Gastroesophageal sphincter (tissue), 4 donors: ENCODE measurements at regions not wholly inside any gene's neighbourhood (a gene's known extent, or its start where the extent isn't known, plus 50 kb on each side); places are given as distances from the start of the nearest gene placed in this dataset.

ENCODE experiments used
- ATAC-seq: fragments of 150-250 bp; one replicate; pipeline ENCODE4 v1.9.1; 2016; ENCODE audit warnings: mild to moderate bottlenecking, moderate library complexity
- H3K27ac ChIP-seq, 4 donors: fragments of 200-600 bp; sonication (generic) in 3 of 4; 1 replicate in 3 of 4; 2 replicates in 1 of 4; pipeline ENCODE4 v1.5.1; 2016 to 2019
- H3K27me3 ChIP-seq: fragments of 200-600 bp; sonication (generic); one replicate; pipeline ENCODE4 v1.5.1; 2019
- H3K36me3 ChIP-seq, 2 donors: fragments of 200-600 bp; sonication (generic); one replicate each; pipeline ENCODE4 v1.5.1; 2019; ENCODE audit warnings: control low read depth in 1 of 2
- H3K4me1 ChIP-seq, 3 donors: fragments of 200-600 bp; sonication (generic); 1 replicate in 2 of 3; 2 replicates in 1 of 3; pipeline ENCODE4 v1.5.1; 2016 to 2019; ENCODE audit warnings: control low read depth in 2 of 3
- H3K4me3 ChIP-seq, 2 donors: fragments of 200-600 bp; sonication (generic); one replicate each; pipeline ENCODE4 v1.5.1; 2019; ENCODE audit warnings: mild to moderate bottlenecking in 1 of 2, moderate library complexity in 1 of 2
- H3K9me3 ChIP-seq, 3 donors: fragments of 200-600 bp; sonication (generic); one replicate each; pipeline ENCODE4 v1.5.1; 2017 to 2019; ENCODE audit warnings: control low read depth in 2 of 3
- EP300 ChIP-seq: sonication (generic); formaldehyde crosslinking; IDR thresholded peaks from one replicate; pipeline ENCODE4 v1.6.1; 2017; ENCODE audit warnings: antibody characterized with exemption, mild to moderate bottlenecking
- POLR2A ChIP-seq, 2 donors: fragments of 450-650 bp; IDR thresholded peaks; one replicate each; pipeline ENCODE4 v1.6.1; 2017; ENCODE audit warnings: antibody characterized with exemption in 2 of 2, mild to moderate bottlenecking in 2 of 2, moderate library complexity in 1 of 2
- POLR2AphosphoS5 ChIP-seq: sonication (generic); formaldehyde crosslinking; IDR thresholded peaks from one replicate; pipeline ENCODE4 v1.6.1; 2017; ENCODE audit warnings: antibody characterized with exemption
- WGBS, 2 donors: methylation state at CpG; one replicate each; pipeline ENCODE4 v1.1.5; 2018; ENCODE audit warnings: low coverage in 1 of 2; 5-methylcytosine and 5-hydroxymethylcytosine counted together
- TF ChIP-seq, protein P1 (sequence below), 4 experiments: fragments of 200-600 bp in 2 of 4; fragments of 450-650 bp in 2 of 4; sonication (generic) in 1 of 4; IDR thresholded peaks; one replicate each; pipeline ENCODE4 v1.5.1; 2017 to 2019; ENCODE audit warnings: antibody characterized with exemption in 4 of 4, mild to moderate bottlenecking in 2 of 4, moderate library complexity in 2 of 4

DNA sequence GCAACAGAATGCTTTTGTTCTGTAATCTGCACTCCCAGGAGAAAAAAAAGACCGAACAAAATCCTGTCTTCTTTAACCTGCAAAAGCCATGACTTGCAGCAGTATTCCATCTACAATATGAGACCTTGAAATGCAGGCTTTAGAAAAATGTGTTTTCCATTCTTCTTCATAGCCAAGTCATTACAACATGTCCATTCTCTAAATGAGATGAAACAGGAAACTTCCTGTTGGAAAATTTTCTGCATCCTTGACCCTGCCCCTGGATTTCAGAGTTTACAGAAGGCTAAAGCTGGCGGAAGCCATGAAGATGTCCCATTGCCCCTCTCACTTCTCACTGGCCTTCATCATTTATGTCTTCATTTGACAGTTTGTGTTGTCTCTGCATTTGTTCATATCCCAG is 546.4 kb downstream of the TNS3 start:
- no peak for TF ChIP-seq POLR2AphosphoS5
- TF ChIP-seq POLR2A (IDR thresholded peaks at IDR 0.05) = no peak
- TF ChIP-seq, protein P1, sequence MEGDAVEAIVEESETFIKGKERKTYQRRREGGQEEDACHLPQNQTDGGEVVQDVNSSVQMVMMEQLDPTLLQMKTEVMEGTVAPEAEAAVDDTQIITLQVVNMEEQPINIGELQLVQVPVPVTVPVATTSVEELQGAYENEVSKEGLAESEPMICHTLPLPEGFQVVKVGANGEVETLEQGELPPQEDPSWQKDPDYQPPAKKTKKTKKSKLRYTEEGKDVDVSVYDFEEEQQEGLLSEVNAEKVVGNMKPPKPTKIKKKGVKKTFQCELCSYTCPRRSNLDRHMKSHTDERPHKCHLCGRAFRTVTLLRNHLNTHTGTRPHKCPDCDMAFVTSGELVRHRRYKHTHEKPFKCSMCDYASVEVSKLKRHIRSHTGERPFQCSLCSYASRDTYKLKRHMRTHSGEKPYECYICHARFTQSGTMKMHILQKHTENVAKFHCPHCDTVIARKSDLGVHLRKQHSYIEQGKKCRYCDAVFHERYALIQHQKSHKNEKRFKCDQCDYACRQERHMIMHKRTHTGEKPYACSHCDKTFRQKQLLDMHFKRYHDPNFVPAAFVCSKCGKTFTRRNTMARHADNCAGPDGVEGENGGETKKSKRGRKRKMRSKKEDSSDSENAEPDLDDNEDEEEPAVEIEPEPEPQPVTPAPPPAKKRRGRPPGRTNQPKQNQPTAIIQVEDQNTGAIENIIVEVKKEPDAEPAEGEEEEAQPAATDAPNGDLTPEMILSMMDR (IDR thresholded peaks at IDR 0.05) = no peak
- TF ChIP-seq EP300 = no peak
- Histone ChIP-seq H3K4me1 (peaks cover 0 to 25% (median 15%) of the 10 kb centered on the region in 3 donors), H3K4me3 (no peak overlapping the region), H3K36me3 (no peaks in the 10 kb centered on the region), H3K27ac (no peak overlapping the region), H3K9me3 (no peaks in the 10 kb centered on the region), H3K27me3 (no peaks in the 10 kb centered on the region)
- no peak for ATAC-seq
- WGBS, 2 donors = 56 to 57% methylated on average over 2 of the region's 2 CpGs

DNA sequence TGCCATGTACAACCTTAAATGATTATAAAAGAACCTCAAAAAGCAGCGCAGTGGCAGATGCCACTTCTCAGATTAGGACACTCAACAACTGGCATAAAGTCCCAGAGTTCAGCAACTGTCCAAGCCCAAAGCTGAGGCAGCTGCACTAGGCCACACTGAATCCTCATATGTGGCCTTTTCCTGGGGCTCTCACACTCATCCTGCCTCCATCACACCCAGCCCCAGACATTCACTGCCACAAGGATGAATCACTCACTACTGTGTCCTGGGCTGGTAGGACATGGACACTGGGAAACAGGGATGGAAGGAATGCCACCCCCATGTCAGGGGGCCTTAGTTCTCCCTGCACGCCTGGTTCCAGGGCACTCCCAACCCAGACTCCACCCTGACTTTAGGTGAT is 547.7 kb downstream of the TNS3 start:
- 90 to 100% methylated on average over 1 of the region's 2 CpGs for WGBS, 2 donors
- Histone ChIP-seq H3K9me3 (no peaks in the 10 kb centered on the region), H3K27ac (no peak overlapping the region), H3K36me3 (no peaks in the 10 kb centered on the region), H3K4me3 (no peak overlapping the region), H3K4me1 (peaks cover 0 to 11% (median 3%) of the 10 kb centered on the region in 3 donors), H3K27me3 (no peaks in the 10 kb centered on the region)
- TF ChIP-seq POLR2AphosphoS5 (no peak), EP300 (no peak)
- ATAC-seq = no peak

DNA sequence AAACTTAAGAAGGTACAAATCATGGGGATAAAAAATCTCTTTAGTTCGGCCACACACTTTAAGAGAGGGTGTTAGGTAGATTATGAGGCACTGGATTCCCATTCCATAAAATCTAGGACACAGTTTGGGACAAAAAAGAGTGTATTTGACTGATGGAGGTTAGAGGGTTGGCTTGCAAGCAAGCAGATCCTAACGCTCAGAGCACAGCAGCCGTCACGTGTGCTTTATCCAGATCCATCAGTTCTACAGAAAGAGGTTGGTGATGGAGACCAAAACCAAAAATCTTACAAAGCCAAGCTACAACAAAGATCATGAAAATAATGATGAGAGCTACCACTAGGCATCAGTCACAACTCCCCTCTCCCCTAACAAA is 549.4 kb downstream of the TNS3 start:
- 64 to 83% methylated on average over 3 to 4 of the region's 4 CpGs for WGBS, 2 donors
- TF ChIP-seq EP300 = no peak
- Histone ChIP-seq H3K4me3 (no peak overlapping the region), H3K36me3 (no peaks in the 10 kb centered on the region), H3K27me3 (no peaks in the 10 kb centered on the region), H3K27ac (peak overlapping the region in 1 of 4 donors; percentile 19), H3K4me1 (no peaks in the 10 kb centered on the region), H3K9me3 (no peaks in the 10 kb centered on the region)
- ATAC-seq = no peak

DNA sequence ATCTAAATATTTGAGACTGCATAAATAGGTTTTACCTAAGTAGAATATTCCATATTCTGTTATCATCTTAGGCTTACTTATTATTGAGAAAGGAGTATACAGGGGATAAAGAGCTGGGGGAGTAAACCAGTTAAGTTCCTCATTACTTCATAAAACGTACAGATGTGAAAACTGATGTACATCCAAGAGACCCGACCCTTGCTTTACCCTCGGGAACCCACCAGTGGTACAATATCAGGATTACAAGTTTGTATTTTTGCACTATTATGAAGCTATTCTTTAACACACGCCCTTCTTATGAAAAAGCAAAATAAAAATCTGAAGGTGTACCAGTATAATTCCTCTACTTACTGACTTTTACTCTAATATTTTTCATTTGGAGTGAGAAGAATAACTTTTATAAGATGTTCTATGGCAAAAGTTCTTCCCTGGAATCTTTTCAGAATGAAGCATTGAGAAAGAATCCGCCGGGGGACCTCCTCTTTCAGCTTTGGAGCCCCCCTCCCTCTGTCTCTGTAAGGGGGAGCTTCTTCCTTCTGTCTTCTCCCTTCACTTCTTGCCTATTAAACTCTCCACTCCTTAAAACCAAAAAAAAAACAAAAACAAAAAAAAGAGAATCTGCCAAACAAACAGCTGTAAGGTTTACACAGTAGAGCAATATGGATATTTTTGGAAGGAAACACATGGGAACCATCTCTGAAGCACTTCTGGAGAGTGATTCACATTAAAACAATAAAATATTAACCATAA is 550.0 kb downstream of the TNS3 start:
- no peaks in the 10 kb centered on the region for H3K27me3 ChIP-seq
- 51 to 65% methylated on average over 6 of the region's 6 CpGs for WGBS, 2 donors
- H3K36me3 ChIP-seq = no peaks in the 10 kb centered on the region
- H3K4me3 ChIP-seq = no peak overlapping the region
- TF ChIP-seq POLR2AphosphoS5 (no peak), EP300 (no peak), POLR2A (IDR thresholded peaks at IDR 0.05) (no peak)
- TF ChIP-seq, protein P1 (IDR thresholded peaks at IDR 0.05) = no peak
- no peak for ATAC-seq
- H3K9me3 ChIP-seq = no peaks in the 10 kb centered on the region
- peak overlapping the region in 1 of 4 donors; percentile 19 for H3K27ac ChIP-seq
- H3K4me1 ChIP-seq = no peaks in the 10 kb centered on the region

DNA sequence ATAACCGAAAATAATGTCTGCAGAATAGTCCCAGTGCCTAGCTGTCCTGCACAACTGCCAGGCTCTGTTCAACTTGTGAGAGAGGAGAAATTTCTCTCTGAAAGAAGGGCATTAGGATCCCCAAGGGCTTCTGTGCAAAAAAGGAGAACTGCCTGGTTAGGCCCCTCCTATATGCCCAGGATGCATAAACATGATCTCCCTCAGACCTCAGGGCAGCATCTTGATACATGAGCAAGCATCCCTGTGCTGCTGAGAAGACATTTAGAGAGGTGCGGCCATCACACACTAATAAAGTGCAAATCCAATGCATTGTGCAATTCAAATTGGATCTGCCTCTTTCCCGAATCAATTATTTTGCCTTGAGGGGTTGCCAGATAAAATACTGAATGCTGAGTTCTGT is 553.6 kb downstream of the TNS3 start:
- H3K9me3 ChIP-seq = no peaks in the 10 kb centered on the region
- no peak overlapping the region for H3K4me3 ChIP-seq
- no peaks in the 10 kb centered on the region for H3K4me1 ChIP-seq
- TF ChIP-seq, protein P1 (IDR thresholded peaks at IDR 0.05) = no peak
- TF ChIP-seq POLR2A (IDR thresholded peaks at IDR 0.05) = no peak
- TF ChIP-seq EP300 = no peak
- TF ChIP-seq POLR2AphosphoS5 = no peak
- H3K27me3 ChIP-seq = no peaks in the 10 kb centered on the region
- H3K36me3 ChIP-seq = no peaks in the 10 kb centered on the region
- H3K27ac ChIP-seq = no peak overlapping the region
- 73 to 94% methylated on average over 2 to 3 of the region's 3 CpGs for WGBS, 2 donors
- ATAC-seq = no peak

DNA sequence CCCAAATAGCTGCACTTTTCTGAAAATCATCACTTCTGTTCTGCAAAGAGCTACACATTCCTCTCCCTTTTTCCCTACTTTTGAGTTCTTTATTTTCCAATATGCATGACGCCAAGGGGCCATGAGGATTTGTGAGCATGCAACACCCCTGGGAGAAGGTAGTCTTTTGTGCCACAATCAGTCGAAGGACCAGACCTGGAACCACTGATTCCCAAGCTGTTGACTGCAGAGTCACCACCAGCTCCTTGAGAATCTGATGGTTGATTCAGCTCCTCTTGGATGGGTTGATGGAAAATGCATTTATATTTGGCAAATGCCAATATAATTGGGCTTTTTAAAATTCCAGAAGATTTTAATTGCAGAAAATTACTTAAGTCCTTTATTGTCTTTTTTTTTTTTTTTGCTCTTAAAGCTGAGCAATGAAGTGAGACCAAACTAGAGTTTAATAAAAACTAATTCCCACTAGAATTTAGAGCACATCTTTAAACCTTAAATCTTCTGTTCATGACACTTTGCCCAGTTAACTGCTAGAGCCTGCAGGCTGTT is 554.1 kb downstream of the TNS3 start:
- Histone ChIP-seq H3K27me3 (no peaks in the 10 kb centered on the region), H3K9me3 (no peaks in the 10 kb centered on the region), H3K4me1 (no peaks in the 10 kb centered on the region), H3K27ac (no peak overlapping the region), H3K4me3 (no peak overlapping the region), H3K36me3 (no peaks in the 10 kb centered on the region)
- ATAC-seq = no peak
- WGBS, 2 donors = 64 to 85% methylated on average over 2 of the region's 2 CpGs
- no peak for TF ChIP-seq POLR2AphosphoS5
- TF ChIP-seq EP300 = no peak
- no peak for TF ChIP-seq POLR2A (IDR thresholded peaks at IDR 0.05)
- TF ChIP-seq, protein P1 (IDR thresholded peaks at IDR 0.05) = no peak
